ENCODE measurements at regions not wholly inside any gene's neighbourhood (a gene's known extent, or its start where the extent isn't known, plus 50 kb on each side); places are given as distances from the start of the nearest gene placed in this dataset.

DNA sequence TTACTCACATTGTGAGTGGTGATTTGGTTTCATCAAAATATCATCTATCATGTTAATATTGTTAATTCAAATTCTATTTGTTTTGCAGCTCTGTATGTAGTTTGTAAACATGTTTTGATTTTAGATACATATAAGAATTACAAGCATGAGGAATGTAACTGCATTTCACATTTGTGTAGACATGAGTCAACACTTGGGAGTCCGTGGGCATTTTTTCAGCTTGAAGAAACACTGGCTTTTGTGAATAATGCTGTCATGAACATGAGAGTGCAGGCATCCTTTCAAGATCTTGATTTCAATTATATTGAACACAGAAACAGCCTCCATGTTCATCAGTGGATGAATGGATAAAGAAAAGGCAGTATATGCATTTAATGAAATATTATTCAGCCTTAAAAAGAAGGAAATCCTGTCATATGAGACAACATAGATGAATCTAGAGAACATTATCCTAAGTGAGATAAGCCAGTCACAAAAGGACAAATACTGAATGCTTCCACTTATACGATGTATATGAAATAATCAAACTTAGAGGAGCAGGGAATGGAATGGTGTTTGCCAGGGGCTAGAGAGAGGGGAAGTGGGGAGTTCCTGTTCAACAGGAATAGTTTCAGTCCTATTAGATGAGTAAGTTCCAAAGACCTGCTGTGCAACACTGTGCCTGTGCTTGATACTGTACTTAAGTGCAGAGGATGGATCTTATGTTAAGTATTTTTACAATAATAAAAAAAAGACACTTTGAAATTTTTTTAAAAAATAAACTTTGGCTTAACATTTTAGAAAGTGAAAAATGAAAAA lies 194.9 kb downstream of the LRATD1 start:
- DNase-seq (ENCODE audit: low read depth): no peak
- H3K4me3 ChIP-seq (ENCODE audit: low read depth, low read length): no peak overlapping the region
- in situ Hi-C loops (cut with HindIII; ENCODE audit: low sequenced_read_pairs): no loop called here
- TF ChIP-seq, protein P1, sequence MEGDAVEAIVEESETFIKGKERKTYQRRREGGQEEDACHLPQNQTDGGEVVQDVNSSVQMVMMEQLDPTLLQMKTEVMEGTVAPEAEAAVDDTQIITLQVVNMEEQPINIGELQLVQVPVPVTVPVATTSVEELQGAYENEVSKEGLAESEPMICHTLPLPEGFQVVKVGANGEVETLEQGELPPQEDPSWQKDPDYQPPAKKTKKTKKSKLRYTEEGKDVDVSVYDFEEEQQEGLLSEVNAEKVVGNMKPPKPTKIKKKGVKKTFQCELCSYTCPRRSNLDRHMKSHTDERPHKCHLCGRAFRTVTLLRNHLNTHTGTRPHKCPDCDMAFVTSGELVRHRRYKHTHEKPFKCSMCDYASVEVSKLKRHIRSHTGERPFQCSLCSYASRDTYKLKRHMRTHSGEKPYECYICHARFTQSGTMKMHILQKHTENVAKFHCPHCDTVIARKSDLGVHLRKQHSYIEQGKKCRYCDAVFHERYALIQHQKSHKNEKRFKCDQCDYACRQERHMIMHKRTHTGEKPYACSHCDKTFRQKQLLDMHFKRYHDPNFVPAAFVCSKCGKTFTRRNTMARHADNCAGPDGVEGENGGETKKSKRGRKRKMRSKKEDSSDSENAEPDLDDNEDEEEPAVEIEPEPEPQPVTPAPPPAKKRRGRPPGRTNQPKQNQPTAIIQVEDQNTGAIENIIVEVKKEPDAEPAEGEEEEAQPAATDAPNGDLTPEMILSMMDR (IDR thresholded peaks at IDR 0.05; ENCODE audit: low read depth, low read length, missing control alignments): no peak

DNA sequence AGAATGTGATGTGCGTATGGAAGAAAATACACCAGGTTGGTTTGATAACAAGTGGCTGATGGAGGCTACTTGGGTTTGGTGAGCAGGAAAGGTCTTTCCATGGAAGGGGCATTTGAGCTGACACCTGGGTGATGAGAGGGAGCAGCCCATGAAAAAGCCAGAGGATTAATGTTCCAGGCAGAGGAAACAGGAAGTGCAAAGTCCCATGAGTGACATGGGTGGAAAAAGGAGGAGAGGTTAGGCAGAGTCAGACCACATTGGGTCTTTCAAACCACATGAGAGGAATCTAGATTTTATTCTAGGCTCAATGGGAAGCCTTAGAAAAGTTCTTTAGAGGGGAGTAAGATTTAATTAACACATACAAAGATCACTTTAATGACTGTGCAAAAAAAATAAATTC lies 195.7 kb downstream of the LRATD1 start:
- in situ Hi-C loops (cut with HindIII; ENCODE audit: low sequenced_read_pairs): no loop called here
- TF ChIP-seq, protein P1 (IDR thresholded peaks at IDR 0.05; ENCODE audit: low read depth, low read length, missing control alignments): no peak
- DNase-seq (ENCODE audit: low read depth): no peak
- H3K4me3 ChIP-seq (ENCODE audit: low read depth, low read length): no peak overlapping the region

GRCh38 chr2:14828968-14829367 lies 196.5 kb downstream of the LRATD1 start:
- DNase-seq (ENCODE audit: low read depth): no peak
- TF ChIP-seq, protein P1 (IDR thresholded peaks at IDR 0.05; ENCODE audit: low read depth, low read length, missing control alignments): no peak

DNA sequence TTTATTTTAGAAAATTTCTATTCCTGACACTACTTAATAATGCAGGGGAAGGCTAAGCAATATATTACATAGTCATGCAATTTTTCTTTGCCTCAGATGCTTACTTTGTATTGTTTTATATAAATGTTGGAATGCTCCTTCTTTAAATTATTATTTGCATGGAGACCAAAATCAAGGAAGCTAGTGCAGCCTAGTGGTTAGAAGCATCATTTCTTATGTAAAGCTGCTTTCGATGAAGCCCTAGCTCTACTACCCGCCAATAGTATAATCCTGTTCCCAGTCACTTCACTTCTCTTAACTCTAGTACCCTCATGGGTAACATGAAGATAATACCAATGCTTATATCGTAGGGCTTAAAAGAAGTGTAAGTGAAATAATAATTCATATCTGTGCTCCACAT lies 198.9 kb downstream of the LRATD1 start:
- DNase-seq (ENCODE audit: low read depth): no peak
- no peak overlapping the region for H3K4me3 ChIP-seq (ENCODE audit: low read depth, low read length)
- TF ChIP-seq, protein P1 (IDR thresholded peaks at IDR 0.05; ENCODE audit: low read depth, low read length, missing control alignments): no peak
- in situ Hi-C loops (cut with HindIII; ENCODE audit: low sequenced_read_pairs): no loop called here

More at GRCh38 chr2:14828968-14829367, 196.5 kb downstream of the LRATD1 start:
- H3K4me3 ChIP-seq (ENCODE audit: low read depth, low read length): no peak overlapping the region
- in situ Hi-C loops (cut with HindIII; ENCODE audit: low sequenced_read_pairs): no loop called here

- TF ChIP-seq, protein P1 (IDR thresholded peaks at IDR 0.05; ENCODE audit: low read depth, low read length, missing control alignments): no peak
- in situ Hi-C loops (cut with HindIII; ENCODE audit: low sequenced_read_pairs): no loop called here
- DNase-seq (ENCODE audit: low read depth): no peak
- no peak overlapping the region for H3K4me3 ChIP-seq (ENCODE audit: low read depth, low read length)
Observed at GRCh38 chr2:14843507-14844204, 211.1 kb downstream of the LRATD1 start.

DNA sequence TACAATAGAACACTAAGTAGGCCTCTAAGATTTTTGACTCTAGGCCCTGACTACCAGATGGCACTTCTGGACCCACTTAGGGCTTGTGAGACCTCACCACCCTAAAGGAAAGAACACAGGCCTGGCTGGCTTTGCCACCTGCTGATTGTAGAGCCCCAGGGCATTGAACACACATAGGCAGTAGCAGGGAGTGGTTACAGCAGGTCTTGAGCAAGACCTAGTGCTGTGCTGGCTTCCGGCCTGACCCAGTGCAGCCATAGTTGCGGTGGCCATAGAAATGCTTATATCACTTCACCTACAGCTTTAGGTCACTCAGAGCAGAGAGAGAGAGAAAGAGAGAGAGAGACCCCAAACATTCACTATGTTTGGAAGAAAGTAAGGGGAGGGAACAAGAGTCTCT lies 223.2 kb downstream of the LRATD1 start:
- DNase-seq (ENCODE audit: low read depth): no peak
- TF ChIP-seq, protein P1 (IDR thresholded peaks at IDR 0.05; ENCODE audit: low read depth, low read length, missing control alignments): no peak
- H3K4me3 ChIP-seq (ENCODE audit: low read depth, low read length): no peak overlapping the region
- in situ Hi-C loops (cut with HindIII; ENCODE audit: low sequenced_read_pairs): no loop called here

All from astrocyte of the cerebellum (primary cell).